Renal cortex interstitium (tissue), 11 donors: ENCODE measurements at regions not wholly inside any gene's neighbourhood (a gene's known extent, or its start where the extent isn't known, plus 50 kb on each side); places are given as distances from the start of the nearest gene placed in this dataset.

Source experiments
- DNase-seq, 11 donors: peaks; one replicate each; pipeline ENCODE4 v3.0.0-alpha.2; 2013; ENCODE audit warnings: low read depth in 9 of 11, low spot score in 4 of 11; ENCODE audit errors: extremely low read depth in 1 of 11

DNA sequence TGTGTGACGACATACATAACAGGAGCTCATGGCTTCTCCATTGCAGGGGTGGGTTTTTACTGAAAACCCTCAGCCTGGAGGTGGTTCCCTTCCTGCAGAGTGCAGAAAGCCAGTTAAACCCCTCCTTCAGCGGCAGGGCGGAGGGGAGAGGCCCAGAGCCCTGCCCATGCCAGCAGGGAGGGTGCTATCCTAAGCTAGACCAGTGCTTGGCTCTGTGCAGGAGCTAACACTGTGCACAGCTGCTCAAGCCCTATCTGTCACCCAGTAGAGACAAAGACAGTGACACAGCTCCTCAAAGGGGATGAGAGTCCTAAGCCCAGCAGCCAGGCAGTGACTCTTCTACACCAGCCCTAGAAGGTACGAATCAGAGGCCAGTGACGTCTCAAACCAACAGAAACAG, 70.0 kb upstream of the ZSWIM6 start:
- DNase-seq, result no peak

DNA sequence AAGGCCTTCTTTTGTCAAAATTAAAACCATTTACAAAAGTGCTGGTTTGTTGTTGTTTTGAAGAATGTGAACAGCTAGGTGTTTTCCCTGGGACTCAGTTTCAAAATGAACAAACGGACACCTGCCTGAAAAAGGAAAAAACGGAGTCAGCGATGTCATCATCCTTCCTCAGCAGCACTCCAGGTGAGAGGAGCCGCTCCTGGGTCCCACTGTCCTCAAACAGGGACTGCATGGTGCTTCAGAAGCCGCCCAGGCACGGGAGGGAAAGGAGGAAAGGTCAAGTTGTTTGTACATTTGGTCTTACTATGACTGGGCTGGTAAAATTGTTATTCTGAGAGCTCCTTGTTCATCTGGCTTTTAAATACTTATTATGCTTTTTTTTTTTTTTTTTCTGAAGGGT, 69.0 kb upstream of the ZSWIM6 start:
- DNase-seq, result no peak

DNA sequence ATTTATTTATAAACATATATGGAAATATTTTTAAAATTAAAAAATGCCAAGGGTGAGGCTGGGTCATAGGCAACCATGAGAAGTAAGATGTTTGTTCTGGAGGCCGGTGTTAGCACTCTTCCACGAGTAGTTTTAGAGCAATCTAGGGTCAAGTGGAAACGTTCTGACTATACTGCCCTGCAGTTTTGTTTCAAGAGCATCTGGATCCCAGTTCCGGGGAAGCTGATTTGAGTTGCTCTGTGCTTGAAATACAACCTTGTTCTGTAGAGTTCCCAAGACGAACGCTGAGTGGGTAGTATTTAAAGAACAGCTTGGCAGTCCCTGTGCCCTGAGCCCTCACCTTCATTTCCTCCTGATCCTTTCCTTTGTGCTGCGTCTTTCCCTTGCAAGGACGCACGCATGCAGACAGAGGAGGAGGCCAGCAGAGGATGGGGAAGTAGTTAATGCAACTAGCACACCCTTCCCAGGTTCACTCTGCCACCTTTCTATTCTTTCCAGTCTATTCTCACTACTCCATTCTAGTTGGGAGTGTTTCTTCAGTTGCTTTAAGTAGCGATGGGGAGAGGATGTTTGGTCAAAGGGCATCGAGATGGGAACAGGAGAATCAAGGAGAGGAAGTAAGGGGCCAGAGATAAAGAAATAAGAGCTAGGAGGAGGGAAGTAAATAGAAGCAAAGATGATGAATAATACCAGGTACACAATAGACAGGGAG, 68.3 kb upstream of the ZSWIM6 start:
- no peak for DNase-seq

DNA sequence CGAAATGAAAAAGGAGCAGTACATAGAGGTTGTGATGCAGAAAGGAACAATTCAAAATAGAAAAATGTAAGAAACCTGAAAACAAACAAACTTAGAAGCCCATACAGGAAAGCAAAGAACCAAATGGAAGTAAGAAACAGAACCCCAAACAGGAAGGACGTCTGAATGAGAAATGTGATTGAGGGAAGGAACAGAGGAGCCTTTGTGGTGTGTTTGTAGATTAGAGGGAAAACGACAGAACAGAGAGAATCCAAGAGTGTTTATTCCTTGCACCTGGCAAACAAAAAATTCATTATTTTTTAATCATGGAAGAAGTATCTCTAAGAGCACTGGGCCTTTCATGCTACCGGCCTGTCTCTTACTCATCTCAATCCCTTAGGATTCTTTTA, 67.8 kb upstream of the ZSWIM6 start:
- DNase-seq, result no peak

- DNase-seq, result no peak
These were observed 64.9 kb upstream of the ZSWIM6 start for GRCh38 chr5:61267116-61267515.

GRCh38 chr5:61268871-61269270, 63.2 kb upstream of the ZSWIM6 start:
- DNase-seq, result no peak

DNA sequence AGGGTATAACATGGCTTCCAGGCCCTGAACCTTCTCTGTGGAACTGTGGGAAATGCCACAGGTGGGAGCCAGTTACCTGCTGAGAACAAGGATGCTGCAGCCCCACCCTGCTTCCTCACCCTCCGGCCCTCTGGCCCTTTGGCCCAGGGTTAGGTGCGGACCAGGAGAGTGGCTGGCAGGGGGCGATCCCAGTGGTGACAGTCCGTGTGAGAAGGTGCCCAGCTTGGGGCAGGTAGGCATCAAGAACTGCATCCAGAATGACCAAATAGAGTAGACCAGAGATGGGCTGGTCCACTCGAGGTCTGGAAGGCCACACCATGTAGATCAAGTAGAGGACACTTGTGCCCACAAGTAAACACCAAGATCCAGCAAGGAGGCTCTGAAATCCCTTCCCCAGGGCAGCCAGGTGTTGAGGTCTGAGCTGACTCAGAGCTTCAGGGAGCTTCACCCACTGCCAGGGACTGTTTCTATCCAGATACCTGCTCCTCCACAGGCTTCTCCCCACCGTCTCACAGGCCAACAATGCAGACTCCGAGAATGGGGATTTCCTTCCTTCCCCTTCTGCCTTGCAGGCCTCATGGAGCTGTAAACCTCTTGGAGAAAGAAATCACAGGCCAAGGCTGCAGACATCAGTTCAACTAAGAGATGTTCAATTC, 61.4 kb upstream of the ZSWIM6 start:
- DNase-seq, result no peak

DNA sequence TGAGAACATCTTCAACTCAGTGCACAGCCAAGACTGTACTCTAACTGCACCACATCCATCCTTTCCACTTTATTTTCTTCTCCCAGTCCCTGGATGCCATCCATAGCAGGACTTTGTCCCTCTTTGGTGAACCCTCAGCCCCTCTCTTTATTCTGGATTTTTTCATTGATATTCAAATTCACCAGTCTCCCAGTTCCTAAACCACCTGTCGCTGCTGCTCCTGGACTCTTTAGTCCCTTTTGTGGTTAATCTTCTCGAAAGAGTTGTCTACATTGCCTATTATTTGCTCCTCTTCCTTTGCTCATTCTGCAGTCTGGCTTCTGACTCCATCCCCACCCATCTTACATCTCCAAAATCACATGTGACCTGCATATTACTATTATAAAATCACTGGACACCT, 59.4 kb upstream of the ZSWIM6 start:
- no peak for DNase-seq

DNA sequence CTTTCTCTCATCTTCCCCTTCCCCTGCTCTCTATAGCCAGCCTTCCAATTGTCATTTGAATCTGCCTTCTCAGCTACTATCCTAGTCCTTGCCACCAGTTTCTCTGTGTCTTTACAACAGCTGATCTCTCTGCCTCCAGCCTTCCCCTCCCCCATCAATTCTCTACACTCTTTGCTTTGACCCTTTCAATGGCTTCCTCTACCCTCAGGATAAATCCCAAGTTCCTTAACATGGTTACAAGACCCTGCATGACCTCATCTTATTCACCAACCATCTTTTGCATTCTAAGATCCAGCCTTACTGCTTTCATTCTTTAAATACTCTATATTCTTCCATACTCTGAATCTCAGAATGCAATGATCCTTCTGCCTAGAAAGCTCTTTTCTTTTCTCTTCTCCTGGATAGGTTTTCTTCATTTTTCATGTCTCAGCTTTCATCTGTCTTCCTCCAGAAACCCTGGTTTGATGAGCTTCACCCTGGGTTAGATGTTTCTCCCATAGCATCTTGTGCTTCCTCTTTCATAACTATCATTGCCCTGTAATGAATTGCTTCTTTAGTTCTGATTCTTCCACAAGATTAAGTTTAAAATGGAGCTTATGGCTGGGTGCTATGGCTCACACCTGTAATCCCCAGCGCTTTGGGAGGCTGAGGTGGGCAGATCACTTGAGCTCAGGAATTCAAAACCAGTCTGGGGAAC, 58.6 kb upstream of the ZSWIM6 start:
- no peak for DNase-seq

DNA sequence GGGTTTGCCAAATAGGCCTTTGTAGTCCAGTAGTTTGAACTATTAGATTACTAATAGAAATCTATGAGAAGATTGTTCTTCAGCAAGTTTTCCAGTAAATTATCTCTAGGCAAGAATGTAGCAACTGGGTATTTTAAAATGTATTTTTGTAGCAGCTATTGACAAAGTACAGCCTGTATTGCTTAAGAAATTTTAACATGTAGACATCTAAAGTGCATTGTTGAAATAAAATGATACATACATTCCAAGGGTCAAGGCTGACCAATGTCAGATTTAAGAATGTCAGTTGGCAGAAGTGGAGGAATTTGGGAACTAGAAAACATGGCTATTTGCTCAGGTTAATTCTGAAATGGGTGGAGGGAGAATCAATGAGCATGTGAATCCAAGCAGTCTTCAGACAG, 57.5 kb upstream of the ZSWIM6 start:
- no peak for DNase-seq

DNA sequence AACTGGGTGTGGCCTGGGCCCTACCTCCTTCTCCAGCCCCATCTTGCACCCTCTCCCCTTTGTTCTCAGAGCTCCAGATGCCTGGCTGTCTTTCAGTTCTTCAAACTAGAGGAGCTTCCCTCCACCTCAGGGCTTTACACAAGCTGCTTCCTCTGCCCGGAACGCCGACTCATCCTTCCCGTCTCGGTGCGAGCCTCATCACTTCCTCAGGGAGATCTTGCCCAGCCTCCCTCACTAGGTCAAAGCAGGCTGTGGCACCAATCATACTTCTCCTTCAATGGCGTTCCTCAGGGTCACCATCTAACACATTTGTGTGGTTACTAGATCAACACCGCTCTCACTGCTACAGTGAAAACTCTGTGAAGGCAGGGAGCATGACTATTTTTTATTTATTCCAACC, 56.2 kb upstream of the ZSWIM6 start:
- no peak for DNase-seq

GRCh38 chr5:61277190-61277589, 54.9 kb upstream of the ZSWIM6 start:
- DNase-seq, result no peak

DNA sequence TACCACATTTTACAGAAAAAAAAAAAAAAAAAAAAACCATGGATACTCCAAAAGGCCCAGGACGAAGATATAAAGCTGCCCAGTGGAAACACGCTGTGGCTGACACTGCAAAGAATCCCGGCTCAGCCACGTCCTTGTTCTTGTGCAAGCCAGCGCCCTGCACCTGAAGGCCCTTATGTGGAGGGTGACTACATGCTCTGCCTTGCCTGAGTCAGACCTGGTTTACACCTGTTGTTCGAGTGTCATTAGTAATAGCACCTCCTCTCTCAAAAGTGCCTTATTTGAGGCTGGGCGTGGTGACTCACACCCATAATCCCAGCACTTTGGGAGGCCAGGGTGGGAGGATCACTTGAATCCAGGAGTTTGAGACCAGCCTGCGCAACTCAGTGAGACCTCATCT, 54.3 kb upstream of the ZSWIM6 start:
- no peak for DNase-seq

DNA sequence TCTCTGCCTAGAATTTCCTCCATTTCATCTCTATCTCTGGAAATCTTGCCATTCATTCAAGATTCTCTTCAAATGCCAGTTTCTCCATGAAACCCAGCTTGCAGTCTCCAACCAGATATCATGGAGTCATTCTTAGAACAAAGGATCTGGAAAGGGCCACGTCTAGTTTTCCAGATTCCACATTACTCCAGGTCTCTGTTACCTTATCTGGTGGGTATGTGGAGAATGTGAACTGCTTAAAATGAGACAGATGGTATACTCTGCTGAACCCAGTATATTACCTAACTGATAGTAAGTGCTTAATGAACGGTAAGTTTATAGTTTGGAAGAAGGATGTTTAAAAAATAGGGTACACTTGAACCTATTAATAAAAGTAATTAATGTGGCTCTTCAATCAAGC, 52.3 kb upstream of the ZSWIM6 start:
- DNase-seq, result no peak

- peak in 7 of 11 donors; percentile 38 to 74 (median 48) for DNase-seq
These were observed 51.9 kb upstream of the ZSWIM6 start for GRCh38 chr5:61280205-61280604.

GRCh38 chr5:61280761-61281427, 51.2 kb upstream of the ZSWIM6 start:
- no peak for DNase-seq

- DNase-seq, result no peak
These were observed 50.4 kb upstream of the ZSWIM6 start for GRCh38 chr5:61281686-61282085.
